GM21723 (cell line): ENCODE measurements at regions not wholly inside any gene's neighbourhood (a gene's known extent, or its start where the extent isn't known, plus 50 kb on each side); places are given as distances from the start of the nearest gene placed in this dataset.
"Not testable (repeated sequence)": the region's sequence is repeated elsewhere in the genome, so short reads cannot be mapped to it uniquely, and the experiment has no call there.

ENCODE experiments used
- ATAC-seq: cut with Tn5 transposase; IDR thresholded peaks from one replicate; pipeline ENCODE4 v1.9.1; 2021; ENCODE audit warnings: mild to moderate bottlenecking, moderate library complexity; ENCODE audit not compliant: unreplicated experiment

- ATAC-seq: no peak
Observed at GRCh38 chr3:77707281-77707680, 667.4 kb downstream of the ROBO2 start.

GRCh38 chr3:77709155-77709554 lies 669.3 kb downstream of the ROBO2 start:
- ATAC-seq: no peak

- no peak for ATAC-seq
Observed at GRCh38 chr3:77718311-77718710, 678.4 kb downstream of the ROBO2 start.

- ATAC-seq: no peak
Observed at GRCh38 chr3:77720460-77720971, 680.6 kb downstream of the ROBO2 start.

- ATAC-seq: no peak
Observed at GRCh38 chr3:77726517-77726916, 686.6 kb downstream of the ROBO2 start.

- ATAC-seq: no peak
Observed at GRCh38 chr3:77746048-77746447, 706.1 kb downstream of the ROBO2 start.

GRCh38 chr3:77746892-77747291 lies 707.0 kb downstream of the ROBO2 start:
- no peak for ATAC-seq

- ATAC-seq: not testable (repeated sequence)
Observed at GRCh38 chr3:77756397-77756975, 716.6 kb downstream of the ROBO2 start.

GRCh38 chr3:77772459-77772858 lies 732.6 kb downstream of the ROBO2 start:
- no peak for ATAC-seq

- ATAC-seq: no peak
Observed at GRCh38 chr3:77773084-77773483, 733.2 kb downstream of the ROBO2 start.

- ATAC-seq: no peak
Observed at GRCh38 chr3:77780278-77780996, 740.5 kb downstream of the ROBO2 start.

- no peak for ATAC-seq
Observed at GRCh38 chr3:77786216-77786615, 746.3 kb downstream of the ROBO2 start.

GRCh38 chr3:77795013-77795412 lies 755.1 kb downstream of the ROBO2 start:
- no peak for ATAC-seq

GRCh38 chr3:77799278-77799677 lies 759.4 kb downstream of the ROBO2 start:
- no peak for ATAC-seq

GRCh38 chr3:77800893-77801292 lies 761.0 kb downstream of the ROBO2 start:
- no peak for ATAC-seq

GRCh38 chr3:77807312-77807711 lies 767.4 kb downstream of the ROBO2 start:
- ATAC-seq: no peak

GRCh38 chr3:77814845-77815244 lies 774.9 kb downstream of the ROBO2 start:
- ATAC-seq: no peak

GRCh38 chr3:77815467-77815866 lies 775.6 kb downstream of the ROBO2 start:
- ATAC-seq: no peak

GRCh38 chr3:77816366-77816765 lies 776.5 kb downstream of the ROBO2 start:
- no peak for ATAC-seq

GRCh38 chr3:77825001-77825827 lies 785.3 kb downstream of the ROBO2 start:
- no peak for ATAC-seq

- ATAC-seq: no peak
Observed at GRCh38 chr3:77835921-77836320, 796.0 kb downstream of the ROBO2 start.
